Activated CD8-positive, alpha-beta T cell treated with anti-CD3 and anti-CD28 coated beads, Interleukin-2, amount 10 ng/mL, durations not matched to agents 7 days and 5 days (primary cell): ENCODE measurements at regions not wholly inside any gene's neighbourhood (a gene's known extent, or its start where the extent isn't known, plus 50 kb on each side); places are given as distances from the start of the nearest gene placed in this dataset.
"Not testable (repeated sequence)": the region's sequence is repeated elsewhere in the genome, so short reads cannot be mapped to it uniquely, and the experiment has no call there.

Source experiments
- ATAC-seq: fragments of 150-1000 bp; cut with Tn5 transposase; one replicate; pipeline ENCODE4 v1.10.0; 2021; ENCODE audit warnings: moderate library complexity
- CTCF ChIA-PET: fragments of 350-600 bp; sonication (Branson Sonifier 250); formaldehyde crosslinking; loops from one replicate; lab custom pipeline; 2021; ENCODE audit warnings: antibody characterized with exemption; lab: Charles Lee
- POLR2A ChIA-PET: fragments of 350-600 bp; sonication (Branson Sonifier 250); formaldehyde crosslinking; loops from one replicate; lab custom pipeline; 2021; ENCODE audit warnings: antibody characterized with exemption; lab: Charles Lee
- DNase-seq: peaks from one replicate; pipeline ENCODE4 v3.0.0-alpha.2; 2020
- H3K27ac Mint-ChIP-seq: one replicate; pipeline ENCODE4 v1.8.0; 2021; ENCODE audit warnings: mild to moderate bottlenecking, mixed read lengths
- H3K27me3 Mint-ChIP-seq: one replicate; pipeline ENCODE4 v1.8.0; 2021; ENCODE audit warnings: low read depth, mixed read lengths
- H3K36me3 Mint-ChIP-seq: one replicate; pipeline ENCODE4 v1.8.0; 2021; ENCODE audit warnings: low read depth, mixed read lengths
- H3K4me1 Mint-ChIP-seq: one replicate; pipeline ENCODE4 v1.8.0; 2021; ENCODE audit warnings: low read depth, mixed read lengths
- H3K4me3 Mint-ChIP-seq: one replicate; pipeline ENCODE4 v1.8.0; 2021; ENCODE audit warnings: mild to moderate bottlenecking, mixed read lengths
- H3K9me3 Mint-ChIP-seq: one replicate; pipeline ENCODE4 v1.8.0; 2022; ENCODE audit warnings: mixed read lengths; ENCODE audit not compliant: insufficient read depth

- no peak for ATAC-seq
Observed at GRCh38 chr21:24552491-24552890, 1054.8 kb downstream of the MRPL39 start.

GRCh38 chr21:24545807-24546361, 1061.4 kb downstream of the MRPL39 start:
- no peak for DNase-seq
- Mint-ChIP-seq H3K4me1 (no peaks in the 10 kb centered on the region), H3K27ac (no peak overlapping the region), H3K9me3 (no peaks in the 10 kb centered on the region), H3K36me3 (no peaks in the 10 kb centered on the region), H3K27me3 (no peaks in the 10 kb centered on the region), H3K4me3 (no peak overlapping the region)
- CTCF ChIA-PET, result no interaction called here
- ATAC-seq, result no peak
- POLR2A ChIA-PET, result no interaction called here

More at GRCh38 chr21:24552491-24552890, 1054.8 kb downstream of the MRPL39 start:
- no peak overlapping the region for H3K4me3 Mint-ChIP-seq
- H3K36me3 Mint-ChIP-seq, result no peaks in the 10 kb centered on the region
- DNase-seq, result no peak
- no peaks in the 10 kb centered on the region for H3K9me3 Mint-ChIP-seq
- H3K4me1 Mint-ChIP-seq, result no peaks in the 10 kb centered on the region
- ChIA-PET POLR2A (no interaction called here), CTCF (no interaction called here)
- no peaks in the 10 kb centered on the region for H3K27me3 Mint-ChIP-seq
- H3K27ac Mint-ChIP-seq, result no peak overlapping the region

- no peak overlapping the region for H3K4me3 Mint-ChIP-seq
- ATAC-seq, result no peak
- no peak overlapping the region for H3K27ac Mint-ChIP-seq
- ChIA-PET POLR2A (no interaction called here), CTCF (no interaction called here)
- DNase-seq, result no peak
- no peaks in the 10 kb centered on the region for H3K36me3 Mint-ChIP-seq
- no peaks in the 10 kb centered on the region for H3K4me1 Mint-ChIP-seq
- H3K9me3 Mint-ChIP-seq, result no peaks in the 10 kb centered on the region
- H3K27me3 Mint-ChIP-seq, result no peaks in the 10 kb centered on the region
Observed at GRCh38 chr21:24514081-24514733, 1093.1 kb downstream of the MRPL39 start.

GRCh38 chr21:24509131-24509530, 1098.2 kb downstream of the MRPL39 start:
- Mint-ChIP-seq H3K9me3 (no peaks in the 10 kb centered on the region), H3K36me3 (no peaks in the 10 kb centered on the region), H3K27me3 (no peaks in the 10 kb centered on the region), H3K4me3 (no peak overlapping the region), H3K27ac (no peak overlapping the region), H3K4me1 (no peaks in the 10 kb centered on the region)
- no peak for DNase-seq
- CTCF ChIA-PET, result no interaction called here
- POLR2A ChIA-PET, result no interaction called here
- ATAC-seq, result no peak

- no peaks in the 10 kb centered on the region for H3K4me1 Mint-ChIP-seq
- no peak for ATAC-seq
- H3K9me3 Mint-ChIP-seq, result no peaks in the 10 kb centered on the region
- no peak overlapping the region for H3K27ac Mint-ChIP-seq
- H3K27me3 Mint-ChIP-seq, result no peaks in the 10 kb centered on the region
- H3K36me3 Mint-ChIP-seq, result no peaks in the 10 kb centered on the region
- ChIA-PET POLR2A (no interaction called here), CTCF (no interaction called here)
- H3K4me3 Mint-ChIP-seq, result no peak overlapping the region
- DNase-seq, result no peak
Observed at GRCh38 chr21:24486973-24487372, 1120.3 kb downstream of the MRPL39 start.

- H3K4me3 Mint-ChIP-seq, POLR2A ChIA-PET: not testable (repeated sequence)
Observed at GRCh38 chr21:24483361-24483760, 1123.9 kb downstream of the MRPL39 start.

GRCh38 chr21:24470852-24471251, 1136.4 kb downstream of the MRPL39 start:
- ChIA-PET POLR2A (no interaction called here), CTCF (no interaction called here)
- Mint-ChIP-seq H3K36me3 (no peaks in the 10 kb centered on the region), H3K27me3 (no peaks in the 10 kb centered on the region), H3K4me1 (no peaks in the 10 kb centered on the region), H3K27ac (no peak overlapping the region), H3K9me3 (peaks cover 4% of the 10 kb centered on the region), H3K4me3 (no peak overlapping the region)
- ATAC-seq (no peak), DNase-seq (no peak)

More at GRCh38 chr21:24483361-24483760, 1123.9 kb downstream of the MRPL39 start:
- H3K9me3 Mint-ChIP-seq, H3K36me3 Mint-ChIP-seq, H3K27ac Mint-ChIP-seq, DNase-seq, ATAC-seq, H3K27me3 Mint-ChIP-seq, H3K4me1 Mint-ChIP-seq, CTCF ChIA-PET: not testable (repeated sequence)

- Mint-ChIP-seq H3K9me3 (no peaks in the 10 kb centered on the region), H3K4me1 (no peaks in the 10 kb centered on the region), H3K36me3 (no peaks in the 10 kb centered on the region), H3K27me3 (no peaks in the 10 kb centered on the region), H3K4me3 (no peak overlapping the region), H3K27ac (no peak overlapping the region)
- ATAC-seq (no peak), DNase-seq (no peak)
- CTCF ChIA-PET, result no interaction called here
- POLR2A ChIA-PET, result no interaction called here
Observed at GRCh38 chr21:24456358-24456757, 1150.9 kb downstream of the MRPL39 start.

- Mint-ChIP-seq H3K36me3 (peaks cover 4% of the 10 kb centered on the region), H3K27ac (no peak overlapping the region), H3K9me3 (no peaks in the 10 kb centered on the region), H3K4me3 (no peak overlapping the region), H3K4me1 (no peaks in the 10 kb centered on the region), H3K27me3 (no peaks in the 10 kb centered on the region)
- ATAC-seq (no peak), DNase-seq (no peak)
- CTCF ChIA-PET, result no interaction called here
- POLR2A ChIA-PET, result no interaction called here
Observed at GRCh38 chr21:24450119-24450518, 1157.2 kb downstream of the MRPL39 start.

GRCh38 chr21:24445517-24445916, 1161.8 kb downstream of the MRPL39 start:
- Mint-ChIP-seq H3K36me3 (peaks cover 19% of the 10 kb centered on the region), H3K9me3 (no peaks in the 10 kb centered on the region), H3K4me3 (no peak overlapping the region), H3K4me1 (peaks cover 3% of the 10 kb centered on the region), H3K27me3 (no peaks in the 10 kb centered on the region), H3K27ac (no peak overlapping the region)
- no peak for DNase-seq
- ChIA-PET POLR2A (no interaction called here), CTCF (no interaction called here)
- no peak for ATAC-seq

GRCh38 chr21:24444736-24445135, 1162.5 kb downstream of the MRPL39 start:
- no peak overlapping the region for H3K27ac Mint-ChIP-seq
- no peaks in the 10 kb centered on the region for H3K9me3 Mint-ChIP-seq
- peaks cover 3% of the 10 kb centered on the region for H3K4me1 Mint-ChIP-seq
- CTCF ChIA-PET, result no interaction called here
- ATAC-seq (no peak), DNase-seq (no peak)
- no peaks in the 10 kb centered on the region for H3K27me3 Mint-ChIP-seq
- POLR2A ChIA-PET, result no interaction called here
- peaks cover 19% of the 10 kb centered on the region for H3K36me3 Mint-ChIP-seq
- H3K4me3 Mint-ChIP-seq, result no peak overlapping the region

GRCh38 chr21:24436236-24436635, 1171.0 kb downstream of the MRPL39 start:
- no peaks in the 10 kb centered on the region for H3K27me3 Mint-ChIP-seq

More at GRCh38 chr21:24436236-24436635, 1171.0 kb downstream of the MRPL39 start:
- Mint-ChIP-seq H3K27ac (no peak overlapping the region), H3K9me3 (peaks cover 7% of the 10 kb centered on the region), H3K36me3 (peaks cover 13% of the 10 kb centered on the region), H3K4me1 (no peaks in the 10 kb centered on the region), H3K4me3 (no peak overlapping the region)
- ChIA-PET POLR2A (no interaction called here), CTCF (no interaction called here)
- no peak for ATAC-seq
- no peak for DNase-seq
